ENCODE measurements at regions not wholly inside any gene's neighbourhood (a gene's known extent, or its start where the extent isn't known, plus 50 kb on each side); places are given as distances from the start of the nearest gene placed in this dataset.

GRCh38 chr20:57769756-57770155 is 59.9 kb upstream of the PMEPA1 start:
- POLR2A ChIA-PET, result no interaction called here
- CTCF ChIA-PET, result no interaction called here
- Histone ChIP-seq H3K36me3 (ENCODE audit: control insufficient read depth in 1 of 2, insufficient read depth in 2 of 2, low read length in 2 of 2) (no peaks in the 10 kb centered on the region), H2AFZ (ENCODE audit: low read depth, low read length, poor library complexity, severe bottlenecking) (no peak overlapping the region), H3K4me1 (ENCODE audit: control insufficient read depth in 1 of 2, insufficient read depth in 2 of 2, low read length in 2 of 2) (peaks cover 9 to 10% of the 10 kb centered on the region in 2 experiments; a peak in 3 of 4 replicates), H3K27me3 (ENCODE audit: insufficient read depth, low read length) (peaks cover 47% of the 10 kb centered on the region), H3K9ac (ENCODE audit: low read length) (no peak overlapping the region), H3K9me2 (ENCODE audit: insufficient read depth) (no peaks in the 10 kb centered on the region), H4K20me1 (ENCODE audit: insufficient read depth) (no peaks in the 10 kb centered on the region), H3K27ac (ENCODE audit: low read depth, low read length) (no peak overlapping the region), H3K9me3 (ENCODE audit: control insufficient read depth in 1 of 2, insufficient read depth in 1 of 2, low read depth in 1 of 2, low read length in 2 of 2) (no peaks in the 10 kb centered on the region), H3K4me2 (ENCODE audit: low read length) (no peak overlapping the region), H3K79me2 (ENCODE audit: insufficient read depth, low read length) (no peaks in the 10 kb centered on the region), H3K4me3 (replicated peaks in 1 of 2; ENCODE audit: low read depth in 1 of 2, low read length in 2 of 2) (no peak overlapping the region)
- DNase-seq (ENCODE audit: low read depth, low spot score) (no peak), ATAC-seq (no peak)
- TF ChIP-seq YY1 (IDR thresholded peaks at IDR 0.05; ENCODE audit: extremely low read depth, insufficient replicate concordance, low read depth, low read length) (no peak), SRF (IDR thresholded peaks at IDR 0.05; ENCODE audit: low read depth) (no peak), CBX3 (IDR thresholded peaks at IDR 0.05; ENCODE audit: low read depth) (no peak), ATF3 (IDR thresholded peaks at IDR 0.05) (no peak), POLR2AphosphoS5 (IDR thresholded peaks at IDR 0.05; ENCODE audit: low read depth, low read length) (no peak), EZH2 (IDR thresholded peaks at IDR 0.05) (no peak), JUND (IDR thresholded peaks at IDR 0.05) (no peak), RAD21 (IDR thresholded peaks at IDR 0.05; ENCODE audit: low read depth) (no peak)
- RAD21 ChIA-PET (ENCODE audit: low non-redundant PET in 1 of 2, low total read pairs in 2 of 2, uncharacterized antibody in 2 of 2, unreplicated experiment in 2 of 2), result no interaction called here
- no TSS peak for BruUV-seq (replicated peaks)
- intact Hi-C loops (cut with micrococcal nuclease), result no loop called here

- H3K4me2 ChIP-seq (ENCODE audit: low read length), result no peak overlapping the region
- H2AFZ ChIP-seq (ENCODE audit: low read depth, low read length, poor library complexity, severe bottlenecking), result no peak overlapping the region
- no peak for TF ChIP-seq JUND (IDR thresholded peaks at IDR 0.05)
- no peak for TF ChIP-seq ZFX (IDR thresholded peaks at IDR 0.05)
- no peak for TF ChIP-seq ZNF274 (IDR thresholded peaks at IDR 0.05; ENCODE audit: low read depth, low read length)
- no peak for TF ChIP-seq MAX (IDR thresholded peaks at IDR 0.05)
- TF ChIP-seq EGR1 (IDR thresholded peaks at IDR 0.05; ENCODE audit: low read depth), result no peak
- TF ChIP-seq RAD21 (IDR thresholded peaks at IDR 0.05; ENCODE audit: low read depth), result no peak
- no peak for TF ChIP-seq POLR2AphosphoS5 (IDR thresholded peaks at IDR 0.05; ENCODE audit: low read depth, low read length)
- no peak for TF ChIP-seq ZBTB33 (IDR thresholded peaks at IDR 0.05; ENCODE audit: extremely low read depth, insufficient replicate concordance, low read length)
- H3K9me2 ChIP-seq (ENCODE audit: insufficient read depth), result no peaks in the 10 kb centered on the region
- H3K27ac ChIP-seq (ENCODE audit: low read depth, low read length), result no peak overlapping the region
- BruUV-seq (replicated peaks), result no TSS peak
- ATAC-seq (no peak), DNase-seq (ENCODE audit: low read depth, low spot score) (no peak)
- intact Hi-C loops (cut with micrococcal nuclease), result no loop called here
- H3K27me3 ChIP-seq (ENCODE audit: insufficient read depth, low read length), result peaks cover 53% of the 10 kb centered on the region
- POLR2A ChIA-PET, result no interaction called here
- RAD21 ChIA-PET (ENCODE audit: low non-redundant PET in 1 of 2, low total read pairs in 2 of 2, uncharacterized antibody in 2 of 2, unreplicated experiment in 2 of 2), result no interaction called here
- H3K36me3 ChIP-seq (ENCODE audit: control insufficient read depth in 1 of 2, insufficient read depth in 2 of 2, low read length in 2 of 2), result no peaks in the 10 kb centered on the region
- H3K4me1 ChIP-seq (ENCODE audit: control insufficient read depth in 1 of 2, insufficient read depth in 2 of 2, low read length in 2 of 2), result peaks cover 9 to 10% of the 10 kb centered on the region in 2 experiments; a peak in 3 of 4 replicates
- H3K4me3 ChIP-seq (replicated peaks in 1 of 2; ENCODE audit: low read depth in 1 of 2, low read length in 2 of 2), result no peak overlapping the region
- CTCF ChIA-PET, result no interaction called here
- H3K9ac ChIP-seq (ENCODE audit: low read length), result no peak overlapping the region
- H4K20me1 ChIP-seq (ENCODE audit: insufficient read depth), result no peaks in the 10 kb centered on the region
- H3K9me3 ChIP-seq (ENCODE audit: control insufficient read depth in 1 of 2, insufficient read depth in 1 of 2, low read depth in 1 of 2, low read length in 2 of 2), result no peaks in the 10 kb centered on the region
- H3K79me2 ChIP-seq (ENCODE audit: insufficient read depth, low read length), result no peaks in the 10 kb centered on the region
These were observed 58.7 kb upstream of the PMEPA1 start for GRCh38 chr20:57768519-57768918.

Measured in HCT116 (cell line).